Activated T-helper 2 cell treated with anti-CD3 and anti-CD28 coated beads, Interferon-gamma antibody, Interleukin-2, Interleukin-4, amounts not matched to agents 10 μg/mL and 5 μg/mL and 100 μg/mL, durations not matched to agents 14 hours and 24 hours and 36 hours (primary cell): ENCODE measurements at regions not wholly inside any gene's neighbourhood (a gene's known extent, or its start where the extent isn't known, plus 50 kb on each side); places are given as distances from the start of the nearest gene placed in this dataset.

Source experiments
- DNase-seq: peaks from one replicate; pipeline ENCODE4 v3.0.0; 2021; ENCODE audit warnings: low spot score
- H3K27ac Mint-ChIP-seq: one replicate; pipeline ENCODE4 v1.8.0; 2021; ENCODE audit warnings: mixed read lengths
- H3K27me3 Mint-ChIP-seq: one replicate; pipeline ENCODE4 v1.8.0; 2021; ENCODE audit warnings: low read depth, mixed read lengths
- H3K36me3 Mint-ChIP-seq: one replicate; pipeline ENCODE4 v1.8.0; 2021; ENCODE audit warnings: low read depth, mixed read lengths
- H3K4me1 Mint-ChIP-seq: one replicate; pipeline ENCODE4 v1.8.0; 2021; ENCODE audit warnings: low read depth, mixed read lengths
- H3K4me3 Mint-ChIP-seq: one replicate; pipeline ENCODE4 v1.8.0; 2021; ENCODE audit warnings: low read depth, mild to moderate bottlenecking, moderate library complexity, mixed read lengths
- H3K9me3 Mint-ChIP-seq: one replicate; pipeline ENCODE4 v1.8.0; 2021; ENCODE audit warnings: mixed read lengths
- intact Hi-C: fragments of 100-400 bp; cut with micrococcal nuclease; formaldehyde crosslinking; loops from one replicate; pipeline ENCODE4 v1.15.1; 2023

DNA sequence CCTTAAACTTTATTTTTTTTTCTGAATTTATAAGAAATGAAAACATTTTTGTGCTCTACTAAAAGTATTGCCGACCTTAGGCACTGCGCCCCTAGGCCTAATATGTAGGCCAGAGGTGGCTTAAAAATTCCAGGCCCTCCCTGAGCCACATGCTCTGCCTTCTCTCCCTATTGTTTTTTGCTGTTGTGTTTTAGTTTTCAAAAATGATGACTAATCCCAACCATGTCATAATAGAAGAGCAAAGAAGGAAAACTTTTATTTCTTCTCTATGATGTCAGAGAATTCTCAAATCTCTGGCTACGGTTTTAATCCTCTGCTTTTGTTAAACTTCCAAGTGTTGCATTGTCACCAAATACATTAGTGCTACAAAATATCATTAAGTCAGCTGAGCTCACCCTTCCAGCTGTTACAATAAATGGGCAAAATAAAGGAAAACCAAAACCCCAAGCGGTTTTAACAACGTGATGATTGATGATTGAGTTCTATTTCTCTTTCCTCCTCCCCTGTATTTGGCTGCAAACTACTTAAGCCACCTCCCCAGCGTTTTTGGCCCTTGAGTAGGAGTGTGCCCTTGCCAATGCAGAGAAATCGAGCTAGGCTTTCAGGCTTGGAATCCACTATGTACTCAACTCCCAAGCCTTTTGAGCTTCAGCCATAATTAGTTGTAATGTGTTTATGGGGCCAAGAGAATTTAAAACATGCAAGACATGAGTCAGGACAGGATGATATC lies 163.5 kb upstream of the POU3F3 start:
- H3K27ac Mint-ChIP-seq = no peak overlapping the region
- no peaks in the 10 kb centered on the region for H3K4me1 Mint-ChIP-seq
- H3K9me3 Mint-ChIP-seq = no peaks in the 10 kb centered on the region
- no peak for DNase-seq
- intact Hi-C loops = no loop called here
- H3K27me3 Mint-ChIP-seq = no peaks in the 10 kb centered on the region
- no peaks in the 10 kb centered on the region for H3K36me3 Mint-ChIP-seq
- H3K4me3 Mint-ChIP-seq = no peak overlapping the region

DNA sequence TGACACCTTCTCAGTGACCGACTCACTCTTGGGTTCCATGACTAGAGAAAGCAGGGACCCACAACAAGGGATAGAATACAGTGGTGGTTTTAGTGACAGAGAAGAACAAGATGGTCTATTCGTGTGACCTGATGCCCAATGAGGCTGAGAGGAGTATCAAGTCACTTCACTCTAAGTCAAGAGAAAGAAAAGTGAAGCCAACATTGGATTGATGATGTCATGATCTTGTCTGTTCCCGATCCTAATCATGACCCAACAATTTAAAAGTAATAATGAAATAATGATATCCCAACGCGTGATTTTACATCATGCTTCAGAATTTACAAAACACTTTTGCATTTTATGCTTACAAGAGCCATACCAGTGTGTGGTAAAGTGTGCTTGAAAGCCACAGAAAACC lies 155.6 kb upstream of the POU3F3 start:
- no peaks in the 10 kb centered on the region for H3K27me3 Mint-ChIP-seq
- intact Hi-C loops = no loop called here
- DNase-seq = no peak
- H3K9me3 Mint-ChIP-seq = no peaks in the 10 kb centered on the region
- no peak overlapping the region for H3K27ac Mint-ChIP-seq
- H3K36me3 Mint-ChIP-seq = no peaks in the 10 kb centered on the region
- no peaks in the 10 kb centered on the region for H3K4me1 Mint-ChIP-seq
- H3K4me3 Mint-ChIP-seq = no peak overlapping the region

- Mint-ChIP-seq H3K27ac (no peak overlapping the region), H3K27me3 (no peaks in the 10 kb centered on the region), H3K36me3 (no peaks in the 10 kb centered on the region), H3K9me3 (no peaks in the 10 kb centered on the region), H3K4me3 (no peak overlapping the region), H3K4me1 (no peaks in the 10 kb centered on the region)
- intact Hi-C loops = no loop called here
- DNase-seq = no peak
Measured at GRCh38 chr2:104701411-104701911, 152.5 kb upstream of the POU3F3 start.

DNA sequence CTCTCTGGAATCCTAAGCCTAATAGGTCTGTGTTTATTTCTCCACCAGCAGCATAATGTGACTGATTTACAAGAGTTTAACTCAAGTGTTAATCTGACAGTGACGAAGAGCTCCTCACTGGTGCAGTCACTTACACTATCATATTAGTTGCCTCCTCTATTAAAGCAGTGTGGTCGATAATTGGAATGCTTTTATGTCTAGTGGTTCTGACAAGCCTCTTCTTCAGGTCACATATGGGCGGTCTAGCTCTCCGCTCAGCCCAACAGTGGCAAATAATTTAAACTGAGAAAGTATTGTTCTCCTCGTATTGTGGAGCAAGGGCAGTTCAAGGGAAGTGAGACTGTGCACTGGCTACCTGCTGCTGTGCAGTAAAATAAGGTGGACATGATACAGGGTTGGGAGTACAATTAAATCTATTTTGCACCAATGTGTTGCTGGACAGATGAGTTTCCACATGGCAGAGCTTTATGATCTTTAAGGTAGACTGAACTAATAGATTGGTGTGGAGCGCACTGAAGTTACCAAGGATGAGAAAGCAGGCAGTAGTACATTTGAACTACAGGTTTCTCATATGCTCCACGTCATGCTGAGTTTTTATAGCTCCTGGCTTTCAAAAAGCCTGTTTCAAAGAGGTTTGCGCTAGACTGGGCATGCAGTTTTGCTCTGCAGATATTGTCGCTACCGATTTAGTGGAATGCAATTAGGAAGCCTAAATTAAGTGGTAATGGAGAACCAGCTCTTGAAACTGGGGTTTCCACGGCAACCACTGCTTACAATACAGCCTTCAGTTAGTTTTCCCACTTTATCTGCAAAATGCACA lies 151.7 kb upstream of the POU3F3 start:
- intact Hi-C loops = no loop called here
- H3K27me3 Mint-ChIP-seq = no peaks in the 10 kb centered on the region
- H3K9me3 Mint-ChIP-seq = no peaks in the 10 kb centered on the region
- no peaks in the 10 kb centered on the region for H3K4me1 Mint-ChIP-seq
- H3K27ac Mint-ChIP-seq = no peak overlapping the region
- no peak for DNase-seq
- H3K36me3 Mint-ChIP-seq = no peaks in the 10 kb centered on the region
- H3K4me3 Mint-ChIP-seq = no peak overlapping the region

DNA sequence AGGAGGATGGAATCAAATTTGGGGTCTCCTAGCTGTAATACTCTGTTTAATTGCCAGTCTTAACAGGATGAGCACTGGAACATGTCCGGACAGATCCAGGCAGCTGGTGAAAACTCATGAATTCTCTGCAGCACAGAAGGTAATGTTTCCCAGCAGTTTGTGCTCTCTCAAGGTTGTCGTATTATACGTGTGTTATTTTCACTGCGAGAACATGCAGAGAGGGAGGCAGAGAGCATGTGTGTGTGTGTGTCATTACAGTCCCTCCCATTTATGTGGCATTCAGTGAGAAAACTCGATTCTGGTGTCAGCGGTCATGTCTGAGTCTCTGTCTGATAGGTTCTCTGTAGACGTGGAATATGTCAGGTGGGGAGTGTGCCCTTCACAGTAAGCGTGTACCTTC lies 150.2 kb upstream of the POU3F3 start:
- no peaks in the 10 kb centered on the region for H3K27me3 Mint-ChIP-seq

GRCh38 chr2:104704496-104705245 lies 149.2 kb upstream of the POU3F3 start:
- Mint-ChIP-seq H3K9me3 (no peaks in the 10 kb centered on the region), H3K4me1 (no peaks in the 10 kb centered on the region), H3K36me3 (no peaks in the 10 kb centered on the region), H3K27ac (no peak overlapping the region), H3K27me3 (no peaks in the 10 kb centered on the region), H3K4me3 (no peak overlapping the region)
- intact Hi-C loops = no loop called here
- DNase-seq = no peak

More for the DNA sequence above, 150.2 kb upstream of the POU3F3 start:
- Mint-ChIP-seq H3K4me1 (no peaks in the 10 kb centered on the region), H3K27ac (no peak overlapping the region), H3K9me3 (no peaks in the 10 kb centered on the region), H3K36me3 (no peaks in the 10 kb centered on the region), H3K4me3 (no peak overlapping the region)
- intact Hi-C loops = no loop called here
- no peak for DNase-seq

DNA sequence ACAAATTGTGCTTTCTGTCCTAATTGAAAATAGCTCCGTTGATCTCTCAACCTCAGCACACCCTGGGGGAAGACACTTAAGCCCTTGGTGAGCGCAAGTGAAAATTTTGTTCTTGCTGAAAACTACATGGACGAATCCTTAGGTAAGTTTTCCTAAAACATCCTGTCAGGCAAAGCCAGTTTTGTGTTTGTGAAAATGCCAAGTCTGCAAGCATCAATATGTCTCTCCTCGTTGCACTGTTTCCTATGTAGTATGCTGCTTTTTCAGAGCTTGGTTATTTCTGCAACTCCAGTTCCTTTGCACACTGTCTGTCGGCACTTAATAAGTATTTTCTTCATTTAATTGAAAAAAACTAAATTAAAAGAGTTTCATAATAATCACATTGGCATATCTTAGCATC lies 146.9 kb upstream of the POU3F3 start:
- Mint-ChIP-seq H3K4me1 (no peaks in the 10 kb centered on the region), H3K4me3 (no peak overlapping the region), H3K36me3 (no peaks in the 10 kb centered on the region), H3K9me3 (no peaks in the 10 kb centered on the region), H3K27ac (no peak overlapping the region), H3K27me3 (no peaks in the 10 kb centered on the region)
- no peak for DNase-seq
- intact Hi-C loops = no loop called here

DNA sequence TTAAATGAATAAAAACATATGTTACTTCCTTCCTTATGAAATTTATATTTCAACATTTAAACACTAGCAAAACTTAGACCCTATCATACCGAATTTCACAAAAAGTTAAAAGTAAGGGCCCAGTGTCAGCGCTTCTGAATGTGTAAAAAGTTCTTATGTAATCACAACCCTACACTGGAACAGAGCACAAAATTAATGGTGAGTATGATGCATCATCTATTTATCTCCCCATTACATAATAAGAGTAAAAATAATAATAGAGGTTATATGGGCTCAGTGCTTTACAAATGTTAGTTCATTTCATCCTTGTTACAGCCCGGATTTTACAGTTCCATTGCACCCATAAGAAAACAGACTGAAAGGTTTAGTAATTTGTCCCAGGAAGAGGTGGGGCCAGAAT lies 144.9 kb upstream of the POU3F3 start:
- Mint-ChIP-seq H3K36me3 (no peaks in the 10 kb centered on the region), H3K4me1 (no peaks in the 10 kb centered on the region), H3K27me3 (no peaks in the 10 kb centered on the region), H3K4me3 (no peak overlapping the region), H3K27ac (no peak overlapping the region), H3K9me3 (no peaks in the 10 kb centered on the region)
- intact Hi-C loops = no loop called here
- DNase-seq = no peak

DNA sequence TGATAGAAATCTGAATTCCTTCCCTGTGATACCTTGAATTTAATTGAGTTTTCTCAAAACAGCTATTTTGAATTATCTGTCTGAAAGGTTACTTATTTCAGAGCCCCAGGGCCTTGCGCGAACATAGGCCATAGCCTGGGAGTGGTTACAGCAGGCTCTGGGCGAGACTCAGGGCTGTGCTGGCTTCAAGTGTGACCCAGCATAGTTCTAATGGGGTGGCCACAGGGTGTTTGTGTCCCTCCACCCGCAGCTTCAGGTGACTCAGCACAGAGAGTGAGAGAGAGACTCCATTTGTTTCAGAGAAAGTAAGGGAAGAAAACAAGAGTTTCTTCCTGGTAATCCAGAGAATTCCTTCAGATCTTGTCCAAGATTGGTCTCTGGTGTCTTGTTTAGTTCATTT lies 137.9 kb upstream of the POU3F3 start:
- no peak for DNase-seq
- intact Hi-C loops = no loop called here
- Mint-ChIP-seq H3K9me3 (no peaks in the 10 kb centered on the region), H3K27ac (no peak overlapping the region), H3K27me3 (no peaks in the 10 kb centered on the region), H3K4me1 (no peaks in the 10 kb centered on the region), H3K4me3 (no peak overlapping the region), H3K36me3 (no peaks in the 10 kb centered on the region)

DNA sequence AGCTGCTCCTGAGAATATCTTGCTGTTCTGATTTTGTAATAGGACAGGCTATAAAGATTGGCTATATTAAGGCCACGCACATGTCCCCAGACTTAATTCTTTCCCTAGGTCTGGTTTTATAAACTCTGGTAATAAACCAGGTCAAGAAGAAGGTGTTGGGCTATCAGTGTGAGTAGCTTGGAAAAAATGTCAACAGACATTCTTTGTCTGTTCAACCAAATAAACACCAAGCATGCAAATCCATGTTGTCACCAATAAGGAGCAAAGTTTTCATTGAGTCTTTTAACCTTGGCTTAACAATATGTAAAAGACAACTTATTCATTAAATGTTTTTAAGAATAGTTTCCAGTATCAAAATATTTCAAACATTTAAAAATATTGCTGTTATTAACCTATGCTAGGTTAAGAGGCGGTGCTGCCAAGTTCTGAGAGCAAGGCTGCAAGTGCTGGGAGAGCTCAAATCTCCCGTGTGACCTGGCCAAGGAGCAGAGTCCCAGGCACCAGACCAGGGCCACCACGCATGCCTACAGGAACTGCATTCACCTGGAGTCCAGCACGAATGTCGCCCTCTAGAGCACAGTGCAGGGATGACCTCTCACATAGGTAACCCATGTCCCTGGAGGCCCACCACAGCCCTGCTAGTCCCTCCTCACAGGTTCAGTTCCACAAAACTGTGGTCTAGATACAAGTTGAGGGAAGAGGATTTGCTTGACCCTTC lies 120.5 kb upstream of the POU3F3 start:
- no peak for DNase-seq
- no peak overlapping the region for H3K4me3 Mint-ChIP-seq
- peaks cover 10% of the 10 kb centered on the region for H3K4me1 Mint-ChIP-seq
- no peaks in the 10 kb centered on the region for H3K36me3 Mint-ChIP-seq
- no peaks in the 10 kb centered on the region for H3K27me3 Mint-ChIP-seq
- intact Hi-C loops = no loop called here
- no peaks in the 10 kb centered on the region for H3K9me3 Mint-ChIP-seq
- H3K27ac Mint-ChIP-seq = no peak overlapping the region

DNA sequence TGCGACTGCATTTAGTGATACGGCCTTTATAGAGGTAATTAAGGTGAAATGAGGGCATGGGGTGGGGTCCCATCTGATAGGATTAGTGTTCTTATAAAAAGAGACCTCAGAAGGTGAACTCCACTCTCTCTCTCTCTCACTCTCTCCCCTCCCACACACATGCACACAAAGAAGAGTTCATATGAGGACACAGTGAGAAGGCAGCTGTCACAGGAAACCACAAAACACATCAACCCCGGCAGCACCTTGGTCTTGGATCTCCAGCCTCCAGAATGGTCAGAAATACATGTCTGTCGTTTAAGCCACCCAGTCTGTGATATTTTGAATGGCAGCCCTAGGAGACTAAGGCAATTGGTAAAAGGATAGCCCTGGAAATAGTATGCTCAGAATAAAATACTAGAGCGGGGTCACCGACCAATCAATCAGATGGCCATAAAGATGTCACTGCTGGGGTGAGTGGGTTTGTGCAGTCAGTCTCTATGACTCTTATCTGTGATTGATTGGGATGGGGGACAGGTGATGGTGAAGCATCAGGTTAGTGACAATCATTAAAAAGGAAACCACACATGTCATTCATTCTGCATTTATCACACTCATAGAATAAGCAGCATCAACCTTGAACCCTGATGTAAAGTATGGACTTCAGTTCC lies 118.9 kb upstream of the POU3F3 start:
- Mint-ChIP-seq H3K36me3 (no peaks in the 10 kb centered on the region), H3K27me3 (no peaks in the 10 kb centered on the region), H3K4me1 (peaks cover 10% of the 10 kb centered on the region), H3K27ac (no peak overlapping the region), H3K4me3 (no peak overlapping the region), H3K9me3 (no peaks in the 10 kb centered on the region)
- intact Hi-C loops = no loop called here
- no peak for DNase-seq

GRCh38 chr2:104736026-104736425 lies 117.9 kb upstream of the POU3F3 start:
- no peak for DNase-seq
- Mint-ChIP-seq H3K9me3 (no peaks in the 10 kb centered on the region), H3K4me3 (no peak overlapping the region), H3K4me1 (peaks cover 10% of the 10 kb centered on the region), H3K27ac (no peak overlapping the region), H3K36me3 (no peaks in the 10 kb centered on the region), H3K27me3 (no peaks in the 10 kb centered on the region)
- intact Hi-C loops = no loop called here
